ENCODE measurements at regions not wholly inside any gene's neighbourhood (a gene's known extent, or its start where the extent isn't known, plus 50 kb on each side); places are given as distances from the start of the nearest gene placed in this dataset.

- no peak for TF ChIP-seq POLR2A (IDR thresholded peaks at IDR 0.05)
- TF ChIP-seq CTCF (IDR thresholded peaks at IDR 0.05) = no peak
- no peak for TF ChIP-seq EP300 (IDR thresholded peaks at IDR 0.05)
These were observed 76.4 kb upstream of the FAR2 start for GRCh38 chr12:29072631-29073030.
